ENCODE measurements at regions not wholly inside any gene's neighbourhood (a gene's known extent, or its start where the extent isn't known, plus 50 kb on each side); places are given as distances from the start of the nearest gene placed in this dataset.

- TF ChIP-seq YY1 (IDR thresholded peaks at IDR 0.05; ENCODE audit: insufficient read depth, insufficient read length) (no peak), SUZ12 (IDR thresholded peaks at IDR 0.05; ENCODE audit: extremely low read depth, insufficient read depth, insufficient read length) (no peak)
These were observed 149.7 kb upstream of the ADCY2 start for GRCh38 chr5:7246287-7246686.
